ENCODE measurements at regions not wholly inside any gene's neighbourhood (a gene's known extent, or its start where the extent isn't known, plus 50 kb on each side); places are given as distances from the start of the nearest gene placed in this dataset.

DNA sequence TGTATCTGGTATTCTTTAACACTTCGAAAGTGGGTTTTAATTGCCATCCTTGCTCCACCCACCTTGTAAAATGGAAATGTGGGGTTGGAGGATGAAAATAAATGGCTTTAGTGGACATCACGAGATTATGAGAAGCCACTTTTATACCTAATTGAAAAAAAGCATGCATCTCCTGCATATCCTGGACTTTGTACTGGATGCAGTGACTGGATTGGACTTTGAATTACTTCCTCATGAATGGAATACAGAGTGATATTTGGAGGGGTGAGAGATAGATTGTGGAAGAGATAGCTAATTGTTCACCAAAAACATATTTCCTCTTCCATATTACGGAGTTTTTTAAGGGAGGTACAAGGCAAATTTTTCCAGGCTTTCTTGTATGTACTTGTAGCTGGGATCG, 813.0 kb downstream of the TENT5A start:
- TF ChIP-seq, protein P1, sequence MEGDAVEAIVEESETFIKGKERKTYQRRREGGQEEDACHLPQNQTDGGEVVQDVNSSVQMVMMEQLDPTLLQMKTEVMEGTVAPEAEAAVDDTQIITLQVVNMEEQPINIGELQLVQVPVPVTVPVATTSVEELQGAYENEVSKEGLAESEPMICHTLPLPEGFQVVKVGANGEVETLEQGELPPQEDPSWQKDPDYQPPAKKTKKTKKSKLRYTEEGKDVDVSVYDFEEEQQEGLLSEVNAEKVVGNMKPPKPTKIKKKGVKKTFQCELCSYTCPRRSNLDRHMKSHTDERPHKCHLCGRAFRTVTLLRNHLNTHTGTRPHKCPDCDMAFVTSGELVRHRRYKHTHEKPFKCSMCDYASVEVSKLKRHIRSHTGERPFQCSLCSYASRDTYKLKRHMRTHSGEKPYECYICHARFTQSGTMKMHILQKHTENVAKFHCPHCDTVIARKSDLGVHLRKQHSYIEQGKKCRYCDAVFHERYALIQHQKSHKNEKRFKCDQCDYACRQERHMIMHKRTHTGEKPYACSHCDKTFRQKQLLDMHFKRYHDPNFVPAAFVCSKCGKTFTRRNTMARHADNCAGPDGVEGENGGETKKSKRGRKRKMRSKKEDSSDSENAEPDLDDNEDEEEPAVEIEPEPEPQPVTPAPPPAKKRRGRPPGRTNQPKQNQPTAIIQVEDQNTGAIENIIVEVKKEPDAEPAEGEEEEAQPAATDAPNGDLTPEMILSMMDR (conservative IDR thresholded peaks at IDR 0.05; ENCODE audit: control insufficient read depth, insufficient read depth, low read depth, low read length): no peak
- no peak overlapping the region for H3K4me3 ChIP-seq (ENCODE audit: control insufficient read depth, low read depth, low read length)
- no peak for DNase-seq (ENCODE audit: low read depth)

DNA sequence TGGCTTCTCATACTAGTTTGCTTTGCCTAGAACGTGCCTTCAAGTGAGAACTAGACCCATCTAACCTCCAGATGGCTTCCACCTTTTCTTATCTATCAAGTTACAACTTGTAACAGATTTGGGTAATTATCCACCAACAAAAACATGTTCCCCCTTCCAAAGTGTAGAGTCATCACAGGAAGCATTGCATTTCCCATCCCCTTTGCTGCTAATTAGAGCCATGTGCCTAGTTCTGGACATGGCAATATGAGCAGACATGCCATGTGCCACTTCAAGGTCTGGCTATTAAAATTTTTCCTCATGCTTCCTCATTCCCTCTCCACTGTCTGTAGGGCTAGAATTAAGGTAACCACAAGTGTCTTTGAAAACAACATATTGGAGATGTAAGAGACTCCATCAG, 814.4 kb downstream of the TENT5A start:
- H3K4me3 ChIP-seq (ENCODE audit: control insufficient read depth, low read depth, low read length): no peak overlapping the region
- DNase-seq (ENCODE audit: low read depth): peak; percentile 48
- TF ChIP-seq, protein P1 (conservative IDR thresholded peaks at IDR 0.05; ENCODE audit: control insufficient read depth, insufficient read depth, low read depth, low read length): no peak

DNA sequence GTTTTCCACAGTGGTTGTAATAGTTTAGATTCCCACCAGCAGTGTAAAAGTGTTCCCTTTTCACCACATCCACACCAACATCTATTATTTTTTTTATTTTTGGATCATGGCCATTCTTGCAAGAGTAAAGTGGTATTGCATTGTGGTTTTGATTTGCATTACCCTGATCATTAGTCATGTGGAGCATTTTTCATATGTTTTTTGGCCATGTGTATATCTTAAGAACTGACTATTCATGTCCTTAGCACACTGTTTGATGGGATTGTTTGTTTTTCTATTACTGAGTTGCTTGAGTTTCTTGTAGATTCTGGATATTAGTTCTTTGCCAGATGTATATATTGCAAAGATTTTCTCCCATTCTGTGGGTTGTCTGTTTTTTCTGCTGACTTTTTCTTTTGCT, 820.1 kb downstream of the TENT5A start:
- H3K4me3 ChIP-seq (ENCODE audit: control insufficient read depth, low read depth, low read length): no peak overlapping the region
- DNase-seq (ENCODE audit: low read depth): peak; percentile 65
- TF ChIP-seq, protein P1 (conservative IDR thresholded peaks at IDR 0.05; ENCODE audit: control insufficient read depth, insufficient read depth, low read depth, low read length): no peak

DNA sequence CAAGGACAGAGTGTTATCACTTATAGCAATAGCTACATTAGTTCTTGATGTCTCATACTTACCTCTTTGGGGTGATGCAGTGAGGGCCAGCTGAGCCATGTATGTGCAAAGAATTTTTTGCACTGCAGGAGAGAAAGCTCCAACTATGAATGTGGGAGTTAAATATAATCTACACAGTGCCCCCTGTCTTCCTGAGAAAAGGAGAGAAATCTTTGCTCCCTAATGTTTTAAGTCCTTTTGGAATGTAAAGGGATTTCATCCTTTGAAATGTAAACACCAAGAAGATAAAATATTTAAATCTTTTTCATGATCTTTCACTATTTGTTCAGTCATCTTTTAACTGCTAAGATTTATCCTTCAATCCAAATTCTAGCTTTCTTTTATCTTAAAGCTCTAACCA, 822.1 kb downstream of the TENT5A start:
- TF ChIP-seq, protein P1 (conservative IDR thresholded peaks at IDR 0.05; ENCODE audit: control insufficient read depth, insufficient read depth, low read depth, low read length): no peak
- DNase-seq (ENCODE audit: low read depth): no peak

DNA sequence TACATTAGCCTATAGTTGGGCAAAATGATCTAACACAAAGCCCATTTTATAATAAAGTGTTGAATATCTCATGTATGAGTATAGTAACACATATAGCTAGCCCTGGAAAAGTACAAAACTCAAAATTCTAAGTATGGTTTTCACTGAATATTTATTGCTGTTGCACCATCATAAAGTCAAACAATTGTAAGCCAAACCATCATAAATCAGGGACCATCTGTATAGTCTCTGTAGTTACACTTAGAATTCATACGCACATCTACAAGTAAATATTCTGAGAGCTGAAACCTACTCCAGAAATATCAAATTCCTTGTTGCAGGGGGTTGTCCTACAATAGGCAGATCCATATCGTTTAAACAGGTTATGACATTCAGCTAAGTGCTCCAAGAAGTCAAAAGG, 817.3 kb downstream of the BCKDHB start:
- DNase-seq (ENCODE audit: low read depth): no peak
- TF ChIP-seq, protein P1 (conservative IDR thresholded peaks at IDR 0.05; ENCODE audit: control insufficient read depth, insufficient read depth, low read depth, low read length): no peak
- H3K4me3 ChIP-seq (ENCODE audit: control insufficient read depth, low read depth, low read length): no peak overlapping the region

More for the DNA sequence above, 822.1 kb downstream of the TENT5A start:
- no peak overlapping the region for H3K4me3 ChIP-seq (ENCODE audit: control insufficient read depth, low read depth, low read length)

DNA sequence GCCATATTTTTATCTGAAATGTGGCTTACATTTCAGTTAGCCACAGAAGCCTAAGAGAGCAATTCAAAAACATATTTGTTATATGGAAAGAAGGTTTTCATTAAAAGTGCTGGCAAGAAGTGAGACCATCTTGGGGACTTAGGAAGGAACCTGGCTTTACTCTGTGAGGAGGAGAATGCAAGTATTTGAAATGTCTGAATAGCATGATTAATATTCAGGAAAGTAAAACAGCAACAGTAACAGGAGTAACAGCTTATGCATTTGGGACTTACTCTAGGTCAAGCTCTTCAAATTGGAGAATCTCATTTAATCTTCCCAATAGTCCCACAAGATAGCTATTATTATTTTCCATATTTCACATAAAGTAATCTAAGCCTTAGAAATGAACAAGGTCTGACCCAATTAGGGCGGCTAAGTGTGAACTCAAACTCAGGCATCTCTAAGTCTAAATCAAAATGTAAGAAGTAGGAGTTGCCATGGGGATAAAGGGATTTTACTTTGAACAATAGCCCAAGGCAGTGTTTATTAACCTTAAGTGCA, 816.5 kb downstream of the BCKDHB start:
- no peak for DNase-seq (ENCODE audit: low read depth)
- TF ChIP-seq, protein P1 (conservative IDR thresholded peaks at IDR 0.05; ENCODE audit: control insufficient read depth, insufficient read depth, low read depth, low read length): no peak
- no peak overlapping the region for H3K4me3 ChIP-seq (ENCODE audit: control insufficient read depth, low read depth, low read length)
